ENCODE measurements at regions not wholly inside any gene's neighbourhood (a gene's known extent, or its start where the extent isn't known, plus 50 kb on each side); places are given as distances from the start of the nearest gene placed in this dataset.

GRCh38 chr2:45233301-45233700, 224.0 kb upstream of the SIX2 start:
- TF ChIP-seq SP1 (IDR thresholded peaks at IDR 0.05) (no peak), FOXM1 (IDR thresholded peaks at IDR 0.05; ENCODE audit: borderline replicate concordance) (no peak), ELF4 (IDR thresholded peaks at IDR 0.05) (no peak), CTBP1 (IDR thresholded peaks at IDR 0.05; ENCODE audit: borderline replicate concordance) (no peak), BHLHE40 (IDR thresholded peaks at IDR 0.05; ENCODE audit: borderline replicate concordance) (no peak), HDGF (IDR thresholded peaks at IDR 0.05; ENCODE audit: borderline replicate concordance) (no peak), FOXA1 (IDR thresholded peaks at IDR 0.05) (no peak), LEF1 (IDR thresholded peaks at IDR 0.05; ENCODE audit: borderline replicate concordance) (no peak), SUZ12 (IDR thresholded peaks at IDR 0.05) (no peak), ARNT (IDR thresholded peaks at IDR 0.05) (no peak), ZNF384 (IDR thresholded peaks at IDR 0.05) (no peak)
